ENCODE measurements at regions not wholly inside any gene's neighbourhood (a gene's known extent, or its start where the extent isn't known, plus 50 kb on each side); places are given as distances from the start of the nearest gene placed in this dataset.

DNA sequence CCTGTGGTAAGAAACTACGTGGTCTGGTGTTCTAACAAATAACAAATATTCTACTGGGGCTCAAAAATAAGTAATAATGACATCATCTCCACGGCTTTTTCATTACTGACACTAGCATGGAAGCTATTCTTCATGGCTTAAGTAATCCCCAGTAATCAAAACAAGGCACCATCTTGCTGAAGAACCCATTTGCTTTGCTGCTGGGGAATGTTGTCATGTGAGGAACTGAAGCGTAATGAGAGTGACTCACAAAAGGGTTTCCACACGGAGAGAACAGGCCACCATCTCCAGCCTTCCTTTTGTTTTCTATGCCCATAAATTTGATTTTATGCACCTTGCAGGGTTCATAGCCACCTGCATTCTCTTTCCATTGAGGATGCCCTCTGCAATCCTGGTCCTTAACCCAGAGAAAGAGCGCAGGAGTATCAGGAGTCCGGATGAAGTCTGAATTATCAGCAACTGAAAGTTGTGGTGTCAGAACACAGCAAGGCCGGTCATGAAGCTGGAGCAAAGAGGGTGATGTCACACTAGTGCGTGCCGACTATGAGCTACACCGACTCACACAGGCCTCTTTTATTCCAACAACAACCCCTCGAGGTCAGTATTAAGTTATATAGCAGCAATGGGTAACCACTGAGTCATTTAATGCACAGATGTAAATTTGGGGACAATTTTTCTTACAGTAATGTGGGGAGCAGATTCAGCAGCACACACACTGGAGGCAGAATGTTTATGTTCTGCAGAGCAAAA, 173.7 kb upstream of the SSTR4 start:
- TF ChIP-seq, protein P1, sequence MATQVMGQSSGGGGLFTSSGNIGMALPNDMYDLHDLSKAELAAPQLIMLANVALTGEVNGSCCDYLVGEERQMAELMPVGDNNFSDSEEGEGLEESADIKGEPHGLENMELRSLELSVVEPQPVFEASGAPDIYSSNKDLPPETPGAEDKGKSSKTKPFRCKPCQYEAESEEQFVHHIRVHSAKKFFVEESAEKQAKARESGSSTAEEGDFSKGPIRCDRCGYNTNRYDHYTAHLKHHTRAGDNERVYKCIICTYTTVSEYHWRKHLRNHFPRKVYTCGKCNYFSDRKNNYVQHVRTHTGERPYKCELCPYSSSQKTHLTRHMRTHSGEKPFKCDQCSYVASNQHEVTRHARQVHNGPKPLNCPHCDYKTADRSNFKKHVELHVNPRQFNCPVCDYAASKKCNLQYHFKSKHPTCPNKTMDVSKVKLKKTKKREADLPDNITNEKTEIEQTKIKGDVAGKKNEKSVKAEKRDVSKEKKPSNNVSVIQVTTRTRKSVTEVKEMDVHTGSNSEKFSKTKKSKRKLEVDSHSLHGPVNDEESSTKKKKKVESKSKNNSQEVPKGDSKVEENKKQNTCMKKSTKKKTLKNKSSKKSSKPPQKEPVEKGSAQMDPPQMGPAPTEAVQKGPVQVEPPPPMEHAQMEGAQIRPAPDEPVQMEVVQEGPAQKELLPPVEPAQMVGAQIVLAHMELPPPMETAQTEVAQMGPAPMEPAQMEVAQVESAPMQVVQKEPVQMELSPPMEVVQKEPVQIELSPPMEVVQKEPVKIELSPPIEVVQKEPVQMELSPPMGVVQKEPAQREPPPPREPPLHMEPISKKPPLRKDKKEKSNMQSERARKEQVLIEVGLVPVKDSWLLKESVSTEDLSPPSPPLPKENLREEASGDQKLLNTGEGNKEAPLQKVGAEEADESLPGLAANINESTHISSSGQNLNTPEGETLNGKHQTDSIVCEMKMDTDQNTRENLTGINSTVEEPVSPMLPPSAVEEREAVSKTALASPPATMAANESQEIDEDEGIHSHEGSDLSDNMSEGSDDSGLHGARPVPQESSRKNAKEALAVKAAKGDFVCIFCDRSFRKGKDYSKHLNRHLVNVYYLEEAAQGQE (IDR thresholded peaks at IDR 0.05; ENCODE audit: borderline replicate concordance): no peak
- TF ChIP-seq, protein P2, sequence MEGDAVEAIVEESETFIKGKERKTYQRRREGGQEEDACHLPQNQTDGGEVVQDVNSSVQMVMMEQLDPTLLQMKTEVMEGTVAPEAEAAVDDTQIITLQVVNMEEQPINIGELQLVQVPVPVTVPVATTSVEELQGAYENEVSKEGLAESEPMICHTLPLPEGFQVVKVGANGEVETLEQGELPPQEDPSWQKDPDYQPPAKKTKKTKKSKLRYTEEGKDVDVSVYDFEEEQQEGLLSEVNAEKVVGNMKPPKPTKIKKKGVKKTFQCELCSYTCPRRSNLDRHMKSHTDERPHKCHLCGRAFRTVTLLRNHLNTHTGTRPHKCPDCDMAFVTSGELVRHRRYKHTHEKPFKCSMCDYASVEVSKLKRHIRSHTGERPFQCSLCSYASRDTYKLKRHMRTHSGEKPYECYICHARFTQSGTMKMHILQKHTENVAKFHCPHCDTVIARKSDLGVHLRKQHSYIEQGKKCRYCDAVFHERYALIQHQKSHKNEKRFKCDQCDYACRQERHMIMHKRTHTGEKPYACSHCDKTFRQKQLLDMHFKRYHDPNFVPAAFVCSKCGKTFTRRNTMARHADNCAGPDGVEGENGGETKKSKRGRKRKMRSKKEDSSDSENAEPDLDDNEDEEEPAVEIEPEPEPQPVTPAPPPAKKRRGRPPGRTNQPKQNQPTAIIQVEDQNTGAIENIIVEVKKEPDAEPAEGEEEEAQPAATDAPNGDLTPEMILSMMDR (IDR thresholded peaks at IDR 0.05; ENCODE audit: poor library complexity, severe bottlenecking): no peak
- TF ChIP-seq EZH2 (IDR thresholded peaks at IDR 0.05; ENCODE audit: borderline replicate concordance, insufficient read depth, low read length, poor library complexity, severe bottlenecking) (no peak), EP300 (conservative IDR thresholded peaks at IDR 0.05; ENCODE audit: poor library complexity, severe bottlenecking) (no peak), POLR2AphosphoS5 (IDR thresholded peaks at IDR 0.05) (no peak)

Measured in neural cell (in vitro differentiated cells).